Stimulated activated CD4-positive, alpha-beta T cell treated with anti-CD3 and anti-CD28 coated beads, TNF-alpha, amount 100 ng/mL, for 48 hours (primary cell): ENCODE measurements at regions not wholly inside any gene's neighbourhood (a gene's known extent, or its start where the extent isn't known, plus 50 kb on each side); places are given as distances from the start of the nearest gene placed in this dataset.

Source experiments
- DNase-seq, 3 donors: peaks; one replicate each; pipeline ENCODE4 v3.0.0-alpha.2; 2020; ENCODE audit warnings: low read depth in 3 of 3

DNA sequence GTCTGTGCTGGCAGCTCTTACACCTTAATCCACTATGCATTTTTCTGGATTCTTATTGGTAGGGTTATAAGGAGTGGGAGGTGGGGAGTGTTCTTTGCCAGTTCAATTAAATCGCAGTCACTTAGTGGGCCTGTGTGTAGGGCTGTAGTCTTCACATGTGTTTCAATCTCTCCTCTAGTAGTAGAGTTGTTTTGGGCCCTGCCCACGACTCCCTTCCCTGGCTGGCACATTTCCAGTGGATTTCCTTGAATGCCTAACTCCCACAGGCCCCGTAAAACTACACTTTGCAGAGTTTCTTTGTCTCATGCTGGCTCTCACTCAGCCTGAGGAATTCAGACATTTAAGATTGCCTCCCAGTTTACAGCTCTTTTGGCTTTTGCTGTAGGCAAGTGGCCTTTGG lies 414.0 kb upstream of the OPRM1 start:
- no peak for DNase-seq

DNA sequence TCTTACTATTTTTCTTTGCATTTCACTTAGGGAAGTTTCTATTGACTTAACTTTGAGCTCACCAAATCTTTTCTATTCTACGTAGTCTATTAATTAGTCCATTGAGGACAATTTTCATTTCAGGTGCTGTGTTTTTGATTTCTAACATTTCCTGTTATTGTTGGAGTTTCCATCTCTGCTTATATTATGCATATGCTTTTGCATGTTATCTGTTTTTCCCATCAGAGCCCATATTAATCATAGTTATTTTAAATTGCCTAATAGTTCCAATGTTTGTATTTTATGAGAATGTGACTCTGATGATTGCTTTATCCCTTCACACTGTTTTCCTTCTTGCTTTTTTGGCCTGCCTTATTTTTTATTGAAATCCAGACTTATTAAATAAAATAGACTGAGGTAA lies 414.5 kb upstream of the OPRM1 start:
- DNase-seq = no peak

DNA sequence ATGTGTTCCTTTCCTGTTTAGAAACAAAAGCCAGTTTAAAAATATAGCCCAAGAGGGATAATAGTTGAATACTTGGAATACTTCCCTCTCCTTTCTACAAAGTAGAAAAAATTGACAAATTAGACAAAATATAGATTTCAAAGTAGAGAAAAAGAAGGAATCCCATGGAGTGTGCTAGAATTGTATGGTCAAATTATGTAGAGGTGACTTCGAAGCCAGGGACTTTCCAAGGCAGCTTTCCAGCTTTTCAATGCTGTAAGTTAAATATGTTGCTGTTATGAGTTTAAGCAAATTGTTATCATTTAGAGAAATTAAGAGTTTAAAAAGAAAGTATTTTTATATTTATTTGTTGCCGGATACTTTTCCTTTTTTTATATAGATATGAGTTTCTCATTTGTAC lies 415.5 kb upstream of the OPRM1 start:
- DNase-seq = no peak

DNA sequence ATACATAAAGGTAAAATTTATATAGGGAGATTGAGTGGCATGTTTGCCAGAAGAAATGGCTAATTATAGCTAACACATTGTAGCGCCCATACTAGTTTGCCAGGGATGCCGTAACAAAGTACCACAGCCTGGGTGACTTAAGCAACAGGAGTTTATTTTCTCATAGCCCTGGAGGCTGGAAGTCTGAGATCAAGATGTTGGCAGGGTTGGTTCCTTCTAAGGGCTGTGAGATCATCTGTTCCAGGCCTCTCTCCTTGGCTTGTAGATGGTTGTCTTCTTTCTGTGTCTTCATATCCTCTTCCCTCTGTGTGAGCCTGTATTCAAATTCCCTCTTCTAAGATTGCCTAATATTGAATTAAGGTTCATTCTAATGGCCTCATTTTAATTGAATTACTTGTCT lies 417.5 kb upstream of the OPRM1 start:
- DNase-seq = no peak

DNA sequence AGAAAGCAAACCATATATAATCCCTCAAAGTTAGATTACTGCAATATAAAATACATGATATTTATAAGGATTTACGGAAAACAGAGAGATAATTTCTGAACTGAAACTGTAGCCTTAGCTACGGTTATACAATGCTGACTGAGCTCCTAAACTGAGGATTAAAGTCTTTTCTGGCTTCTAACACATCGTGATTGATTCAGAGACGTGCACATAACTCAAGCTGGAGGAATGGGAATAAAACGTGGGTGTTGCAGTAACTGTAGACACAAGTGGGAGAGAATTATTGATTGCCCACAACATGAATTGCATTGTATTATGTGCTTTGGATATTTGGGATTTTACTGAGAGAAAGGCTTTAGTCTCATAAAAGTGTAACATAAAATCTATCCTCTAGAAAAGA lies 418.0 kb upstream of the OPRM1 start:
- no peak for DNase-seq

DNA sequence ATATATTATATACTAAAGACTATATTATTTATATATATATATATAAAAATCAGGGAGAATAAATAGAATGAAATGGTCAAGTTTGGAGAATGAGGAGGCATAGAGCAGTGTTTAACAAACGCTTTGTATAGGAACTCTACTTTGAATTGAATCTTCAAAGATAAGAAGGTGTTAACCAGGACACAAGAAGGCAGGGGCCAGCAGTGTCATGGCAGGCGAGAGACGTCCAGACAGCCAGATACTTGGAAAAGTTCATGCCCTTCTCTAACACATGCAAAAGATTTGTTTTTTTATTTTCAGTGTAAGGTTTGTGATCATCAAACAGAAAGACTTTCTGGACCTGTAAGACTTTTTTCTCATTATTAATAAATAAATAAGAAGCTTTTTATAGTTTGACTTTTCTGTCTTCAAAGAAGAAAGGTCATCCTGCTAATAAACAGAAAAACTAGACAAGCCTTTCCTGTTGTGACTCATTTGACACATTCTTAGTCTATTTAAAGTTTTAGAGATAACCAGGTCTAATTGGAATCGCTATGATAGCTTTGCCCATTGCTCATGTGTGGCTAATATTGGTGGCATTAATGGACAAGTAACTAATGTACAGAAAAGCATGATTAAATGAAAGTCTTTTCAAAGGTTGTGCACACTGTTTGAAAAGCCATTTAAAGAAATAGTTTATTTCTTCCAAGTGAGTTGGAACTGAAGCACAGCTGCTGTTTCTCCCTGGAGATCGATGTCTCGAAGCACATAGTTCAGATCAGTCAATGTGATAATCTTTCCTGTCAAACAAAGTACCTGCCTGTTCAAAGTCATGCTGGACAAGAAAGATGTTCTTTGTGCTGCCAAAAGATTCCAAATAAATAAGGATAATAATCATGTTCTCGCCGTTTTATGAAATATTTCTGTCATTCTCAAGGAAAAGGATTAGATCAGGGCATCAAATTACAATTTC lies 420.4 kb upstream of the OPRM1 start:
- DNase-seq = no peak

DNA sequence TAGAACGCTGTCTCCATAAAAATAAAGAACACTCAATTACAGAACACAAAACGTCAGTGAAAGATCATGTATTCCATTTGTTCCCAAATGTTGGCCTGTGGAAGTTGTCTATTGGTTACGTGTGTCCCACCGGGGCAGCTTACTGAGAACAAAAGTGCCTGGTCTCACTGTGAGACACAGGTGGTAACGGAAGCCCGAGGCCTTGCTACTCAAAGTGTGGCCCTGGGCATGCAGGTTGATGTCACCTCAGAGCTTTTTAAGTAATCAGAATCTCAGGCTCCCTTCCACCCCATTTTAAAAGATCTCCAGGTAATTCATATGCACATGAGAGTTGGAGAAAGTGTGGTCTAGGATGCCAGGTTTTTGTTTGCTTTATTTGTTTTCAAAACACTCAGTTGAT lies 422.5 kb upstream of the OPRM1 start:
- DNase-seq = no peak

DNA sequence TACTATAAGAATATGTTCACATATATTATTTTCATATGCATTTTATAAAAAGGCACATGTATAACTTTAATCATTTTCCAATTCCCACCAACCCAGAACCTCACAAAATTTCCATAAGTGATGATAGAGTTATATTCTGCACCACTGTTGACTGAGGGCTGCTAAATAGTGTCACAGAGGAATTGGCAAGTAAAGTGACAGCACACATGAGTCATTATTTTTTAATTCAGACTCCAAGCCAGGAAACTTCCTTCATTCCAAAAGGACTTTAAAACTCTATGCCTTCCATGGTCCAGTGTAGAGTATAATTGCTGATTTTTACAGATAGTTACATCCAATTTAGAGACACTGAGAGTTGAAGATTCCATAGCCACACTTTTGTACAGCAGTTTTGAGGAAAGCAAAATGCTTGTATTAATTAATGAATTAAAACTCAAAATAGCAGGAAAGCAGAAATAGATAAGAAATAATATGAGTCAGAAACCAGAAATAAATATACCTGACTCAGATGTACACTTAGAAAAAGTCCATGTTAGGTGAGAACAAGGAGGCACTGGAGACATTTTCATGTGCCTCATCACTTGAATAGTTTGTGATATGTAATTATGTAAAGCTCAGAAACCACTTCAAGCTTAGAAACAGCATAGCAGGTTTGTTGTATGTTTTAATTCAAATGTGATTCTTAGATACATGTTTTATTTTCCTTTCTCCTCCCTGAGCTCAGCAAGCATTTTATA lies 425.2 kb upstream of the OPRM1 start:
- no peak for DNase-seq

DNA sequence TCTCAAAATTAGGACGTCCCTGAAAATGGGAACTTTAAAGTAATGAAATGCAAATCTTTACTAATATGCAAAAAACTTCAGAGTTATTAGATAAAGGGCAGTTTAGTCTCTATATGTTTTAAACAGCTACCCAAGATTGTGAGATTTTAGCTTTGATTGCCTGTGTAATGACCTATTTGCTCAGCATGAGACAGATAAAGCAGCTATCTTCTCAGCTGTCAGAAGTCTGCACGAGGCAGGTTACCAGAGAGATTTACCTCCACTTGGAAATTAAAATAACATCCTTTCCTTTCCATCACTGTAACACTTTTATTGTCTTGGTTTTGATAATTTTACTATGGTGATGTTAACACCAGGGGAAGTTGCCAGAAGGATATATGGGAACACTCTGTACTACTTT lies 436.6 kb upstream of the OPRM1 start:
- no peak for DNase-seq

DNA sequence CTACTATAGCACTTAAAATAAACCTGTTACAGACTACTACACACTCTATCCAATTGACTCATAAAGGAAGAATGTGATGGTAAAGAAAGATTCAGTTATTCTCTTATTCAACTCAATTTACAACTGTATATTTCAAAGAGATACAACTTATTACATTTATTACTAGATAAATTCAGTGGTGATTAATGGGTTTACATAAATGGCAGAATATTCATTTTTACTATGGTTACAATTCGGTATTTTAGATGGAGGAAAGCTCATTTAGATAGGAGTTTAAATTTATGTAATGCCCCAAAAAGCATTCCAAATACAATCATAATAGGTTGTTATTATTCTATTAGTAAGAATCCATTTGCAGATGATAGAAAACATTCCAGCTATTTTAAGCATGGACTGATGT lies 439.1 kb upstream of the OPRM1 start:
- DNase-seq = no peak

DNA sequence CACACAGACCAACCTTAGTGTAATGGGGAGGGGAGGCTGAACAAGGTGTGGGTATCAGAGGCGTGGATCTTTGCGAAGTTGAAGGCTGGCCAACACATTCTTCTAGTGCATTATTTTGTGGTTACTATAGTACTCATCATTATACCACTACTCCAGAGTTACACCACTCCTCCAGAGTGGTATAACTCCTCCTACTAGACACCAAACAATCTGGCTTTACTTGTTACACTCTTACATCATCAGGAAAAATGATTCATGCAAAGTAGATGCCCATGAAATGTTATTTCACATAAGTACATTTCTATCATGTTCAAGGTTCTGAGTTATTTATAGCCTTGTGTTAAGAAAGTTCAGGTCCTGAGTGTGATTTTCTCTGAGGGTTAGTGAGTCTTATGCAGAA lies 443.1 kb upstream of the OPRM1 start:
- no peak for DNase-seq

DNA sequence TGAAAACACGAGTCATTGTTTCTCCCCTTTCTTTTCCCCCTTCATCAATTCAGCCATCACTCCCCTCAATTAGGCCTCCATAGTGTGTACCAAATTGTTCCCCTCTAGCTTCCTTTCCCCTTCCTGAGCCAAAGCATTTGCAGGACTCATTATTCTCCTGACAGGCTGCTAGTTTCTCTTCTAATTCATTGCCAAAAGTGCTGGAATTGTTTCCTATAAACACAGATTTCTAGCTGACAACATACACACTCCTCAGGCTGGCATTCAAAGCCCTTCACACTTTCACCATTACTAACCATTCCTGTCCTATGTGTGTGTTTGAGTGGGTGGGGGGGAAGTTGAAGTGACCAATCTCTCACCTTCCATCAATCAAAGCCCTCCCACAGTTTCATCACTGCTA lies 444.2 kb upstream of the OPRM1 start:
- no peak for DNase-seq

DNA sequence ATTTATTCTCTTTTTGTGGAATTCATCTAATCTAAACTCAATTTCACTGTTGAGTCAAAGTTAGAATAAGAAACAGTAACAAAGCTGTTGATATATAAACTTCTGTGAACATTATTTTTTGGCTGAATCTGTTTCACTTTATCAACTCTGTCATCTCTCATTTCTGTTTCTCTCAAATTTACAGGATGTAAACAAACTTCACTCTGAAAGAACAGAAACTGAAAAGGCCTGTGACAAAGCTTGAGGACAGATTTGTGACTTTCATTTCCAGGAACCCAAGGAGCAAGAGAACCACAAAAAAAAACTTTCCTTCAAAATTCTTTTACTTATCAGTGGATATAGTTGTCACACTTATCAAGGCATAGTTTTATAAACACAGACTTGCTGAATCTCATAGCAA lies 447.9 kb upstream of the OPRM1 start:
- no peak for DNase-seq

DNA sequence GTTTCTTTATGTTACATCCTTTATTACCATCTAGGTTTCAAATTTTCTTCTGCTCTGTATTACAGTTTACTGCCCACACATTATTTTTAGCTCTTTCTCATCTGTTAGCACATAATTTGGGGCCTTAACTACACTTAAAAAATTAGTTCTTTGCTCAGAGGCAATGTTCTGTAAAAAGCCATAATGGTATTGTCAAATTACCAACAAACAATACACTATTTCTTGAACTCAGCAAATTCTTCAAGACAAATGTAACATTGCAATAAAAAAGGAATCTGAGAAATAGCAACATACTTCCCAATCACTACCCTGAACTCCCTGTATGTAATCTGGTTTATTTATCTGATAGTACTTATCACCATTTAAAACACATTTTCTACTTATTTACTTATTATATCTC lies 448.6 kb upstream of the OPRM1 start:
- no peak for DNase-seq

DNA sequence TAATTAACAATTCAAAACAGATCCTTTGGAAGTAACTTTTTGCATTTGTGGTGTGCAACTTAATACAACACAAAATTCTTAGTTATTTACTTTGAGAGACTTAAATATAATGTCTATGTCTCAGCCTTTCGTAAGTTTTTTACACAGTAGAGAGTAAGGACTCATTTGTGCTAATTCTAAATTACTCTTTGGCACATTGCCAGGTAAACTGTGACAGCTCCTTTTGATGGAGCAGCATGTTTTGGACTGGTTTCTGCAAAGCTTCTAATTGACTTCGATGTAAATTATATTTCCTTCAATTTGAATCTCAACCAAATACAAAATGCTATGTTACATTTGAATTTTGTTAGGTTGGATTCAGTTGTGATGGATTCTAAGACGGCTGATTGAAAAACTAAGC lies 450.7 kb upstream of the OPRM1 start:
- no peak for DNase-seq

DNA sequence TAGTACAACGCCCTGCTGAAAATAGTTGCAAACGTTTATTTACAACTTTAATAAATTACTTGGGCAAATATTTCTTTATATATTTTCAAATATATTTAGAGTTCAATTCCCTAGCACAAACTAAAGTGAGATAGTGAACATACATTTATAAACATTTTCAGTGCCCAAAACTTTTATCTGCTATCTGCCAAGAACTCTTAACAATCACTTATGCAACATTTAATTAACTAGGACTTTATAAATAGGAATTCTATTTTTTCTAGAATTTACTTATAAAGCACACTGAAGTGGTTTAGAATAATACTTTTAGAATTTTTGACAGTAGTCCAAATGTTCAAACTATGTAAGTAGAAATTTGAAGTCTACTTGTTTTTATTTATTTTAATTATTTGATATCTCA lies 452.6 kb upstream of the RGS17 start:
- no peak for DNase-seq

DNA sequence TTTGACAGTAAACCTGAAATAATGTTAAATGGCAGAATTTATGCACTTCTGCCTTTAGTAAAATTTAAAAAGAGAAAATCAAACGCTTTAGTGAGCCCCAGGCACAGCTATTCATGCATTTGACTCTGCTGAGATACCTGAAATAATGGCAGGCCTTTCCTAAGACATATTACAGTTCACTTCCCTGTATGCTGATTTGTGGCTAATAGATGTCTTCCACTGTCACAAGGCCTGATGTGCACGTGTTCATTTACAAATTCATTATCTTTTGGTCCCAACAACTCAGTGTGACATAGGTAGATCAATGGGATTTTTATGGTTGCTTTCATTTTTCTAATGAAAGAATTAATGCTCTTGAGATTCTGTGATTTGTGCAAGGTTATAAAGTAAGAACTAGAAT lies 449.7 kb upstream of the RGS17 start:
- DNase-seq = no peak

DNA sequence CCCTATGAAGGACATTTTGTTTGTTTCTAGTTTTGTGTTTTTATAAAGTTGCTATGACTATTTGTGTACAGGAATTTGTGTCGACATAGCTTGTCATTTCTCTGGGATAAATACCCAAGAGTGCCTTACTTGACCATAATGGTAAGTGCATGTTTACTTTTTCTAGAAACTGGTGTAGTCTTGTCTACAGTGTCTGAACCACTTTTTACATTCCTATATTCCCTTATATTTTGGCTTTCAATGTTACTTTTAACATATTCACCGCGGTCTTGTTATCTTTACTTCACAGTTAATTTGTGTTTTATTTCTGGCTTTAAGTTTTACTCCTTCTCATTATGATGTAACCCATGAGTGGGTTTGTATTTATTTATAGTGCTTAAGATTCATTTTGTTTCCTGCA lies 444.4 kb upstream of the RGS17 start:
- no peak for DNase-seq

DNA sequence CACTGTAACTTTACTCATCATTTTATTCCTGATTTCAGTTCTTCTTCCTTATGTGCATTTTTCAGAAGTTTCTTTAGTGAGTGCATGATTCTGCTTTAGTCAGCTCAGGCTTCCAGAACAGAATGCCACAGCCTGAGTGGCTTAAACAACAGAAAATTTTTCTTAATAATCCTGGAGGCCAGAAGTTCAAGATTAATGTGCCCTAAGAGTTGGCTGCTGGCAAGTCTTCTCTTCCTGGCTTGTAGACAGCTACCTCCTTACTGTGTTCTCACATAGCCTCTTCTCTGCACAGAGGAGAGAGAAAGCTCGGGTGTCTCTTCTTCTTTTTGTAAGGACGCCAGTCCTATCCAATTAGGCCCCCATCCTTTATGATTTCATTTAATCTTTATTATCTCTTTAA lies 443.1 kb upstream of the RGS17 start:
- DNase-seq = no peak

DNA sequence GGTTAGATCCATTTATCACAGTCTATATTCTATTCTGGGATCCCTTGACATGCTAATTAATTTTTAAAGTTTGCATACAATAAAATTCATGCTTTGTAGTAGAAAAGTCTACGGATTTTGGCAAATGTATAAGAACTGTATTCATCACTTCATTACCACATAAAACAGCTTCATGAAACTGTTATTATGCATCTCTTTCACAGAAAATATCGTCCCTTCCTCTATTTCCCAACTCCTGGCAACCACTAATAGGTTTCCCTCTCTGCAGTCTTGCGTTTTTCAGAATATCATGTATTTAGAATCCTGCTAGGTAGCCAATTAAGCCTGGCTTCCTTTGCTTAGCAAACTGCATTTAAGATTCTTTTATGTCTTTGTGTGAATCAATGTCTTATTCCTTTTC lies 441.3 kb upstream of the RGS17 start:
- no peak for DNase-seq

DNA sequence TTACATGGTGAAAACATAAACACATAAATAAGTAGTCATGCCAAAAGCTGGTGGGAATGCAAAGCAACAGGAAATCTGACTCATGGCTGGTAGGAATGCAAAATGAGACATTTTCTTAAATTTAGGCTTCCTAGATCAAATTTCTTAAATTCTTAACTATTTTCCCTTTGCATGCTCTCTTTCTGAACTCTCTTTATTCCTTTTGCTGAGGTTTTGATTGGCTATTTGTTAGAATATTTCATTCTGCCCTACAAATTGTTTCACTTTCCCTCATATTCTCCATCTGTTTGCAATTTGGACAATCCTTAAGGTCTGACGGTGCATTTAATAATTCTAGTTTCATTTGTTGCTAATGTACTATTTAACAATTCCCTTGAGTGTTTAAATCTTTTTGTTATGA lies 437.5 kb upstream of the RGS17 start:
- no peak for DNase-seq

DNA sequence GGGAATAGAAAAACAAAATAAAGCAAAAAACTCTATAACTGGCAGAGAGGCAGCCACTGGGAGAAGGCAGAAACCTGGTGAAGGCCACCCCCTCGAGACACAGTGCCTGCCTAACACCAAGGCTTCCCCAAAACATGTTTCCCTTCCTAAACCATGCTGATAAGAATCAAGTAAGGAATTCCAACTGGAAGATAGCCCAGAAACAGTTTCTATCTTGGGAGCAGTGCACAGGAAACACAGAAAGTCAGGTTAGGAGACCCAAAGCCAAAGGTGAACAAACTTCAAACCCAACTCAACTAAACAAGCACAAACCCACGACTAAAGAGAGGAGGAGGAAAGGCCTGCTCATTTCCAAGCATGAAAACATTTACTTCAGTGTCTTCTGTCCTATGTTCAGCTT lies 433.7 kb upstream of the RGS17 start:
- DNase-seq = no peak

DNA sequence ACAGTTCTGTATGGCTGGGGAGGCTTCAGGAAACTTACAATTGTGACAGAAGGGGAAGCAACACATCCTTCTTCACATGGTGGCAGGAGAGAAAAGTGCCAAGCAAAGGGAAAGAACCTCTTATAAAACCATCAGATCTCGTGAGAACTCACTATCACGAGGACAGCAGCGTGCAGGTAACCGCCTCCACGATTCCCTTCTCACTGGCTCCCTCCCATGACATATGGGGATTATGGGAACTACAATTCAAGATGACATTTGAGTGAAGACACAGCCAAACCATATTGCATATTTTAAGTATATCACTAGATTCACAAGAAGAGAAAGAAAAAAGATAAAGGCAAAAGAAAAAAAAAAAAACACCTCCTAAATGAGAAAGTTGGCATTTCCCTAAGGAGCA lies 431.9 kb upstream of the RGS17 start:
- DNase-seq = no peak
